ENCODE measurements at regions not wholly inside any gene's neighbourhood (a gene's known extent, or its start where the extent isn't known, plus 50 kb on each side); places are given as distances from the start of the nearest gene placed in this dataset.
"Not testable (repeated sequence)": the region's sequence is repeated elsewhere in the genome, so short reads cannot be mapped to it uniquely, and the experiment has no call there.

DNA sequence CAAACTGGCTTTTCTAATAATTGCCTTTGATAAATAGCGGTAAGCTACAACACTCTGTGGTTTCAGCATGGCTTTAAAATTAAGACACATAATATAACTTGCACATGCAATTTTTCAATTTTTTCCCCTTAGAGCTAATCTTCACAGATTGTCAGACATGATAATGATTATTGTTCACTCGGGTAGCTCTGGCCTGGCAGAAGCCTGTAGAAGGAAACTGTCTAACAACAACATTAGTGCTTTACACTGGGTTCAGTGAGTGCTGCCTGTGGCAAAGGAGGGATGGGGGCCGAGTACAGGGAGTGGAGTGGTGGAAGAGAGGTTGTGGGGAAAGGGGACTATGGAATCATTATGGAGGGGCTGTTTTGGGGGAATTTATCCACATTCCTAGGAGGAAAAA is 67.2 kb upstream of the AUTS2 start:
- Histone ChIP-seq H3K27me3 (replicated peaks; ENCODE audit: control insufficient read depth, insufficient read depth, low read length) (no peaks in the 10 kb centered on the region; the same call in 1 of the 2 replicates), H3K36me3 (ENCODE audit: control insufficient read depth, insufficient read depth, low read length) (no peaks in the 10 kb centered on the region), H3K4me3 (replicated peaks; ENCODE audit: low read depth, low read length) (no peak overlapping the region)
- no peak for DNase-seq (ENCODE audit: extremely low read depth, insufficient read length)
- TF ChIP-seq, protein P1, sequence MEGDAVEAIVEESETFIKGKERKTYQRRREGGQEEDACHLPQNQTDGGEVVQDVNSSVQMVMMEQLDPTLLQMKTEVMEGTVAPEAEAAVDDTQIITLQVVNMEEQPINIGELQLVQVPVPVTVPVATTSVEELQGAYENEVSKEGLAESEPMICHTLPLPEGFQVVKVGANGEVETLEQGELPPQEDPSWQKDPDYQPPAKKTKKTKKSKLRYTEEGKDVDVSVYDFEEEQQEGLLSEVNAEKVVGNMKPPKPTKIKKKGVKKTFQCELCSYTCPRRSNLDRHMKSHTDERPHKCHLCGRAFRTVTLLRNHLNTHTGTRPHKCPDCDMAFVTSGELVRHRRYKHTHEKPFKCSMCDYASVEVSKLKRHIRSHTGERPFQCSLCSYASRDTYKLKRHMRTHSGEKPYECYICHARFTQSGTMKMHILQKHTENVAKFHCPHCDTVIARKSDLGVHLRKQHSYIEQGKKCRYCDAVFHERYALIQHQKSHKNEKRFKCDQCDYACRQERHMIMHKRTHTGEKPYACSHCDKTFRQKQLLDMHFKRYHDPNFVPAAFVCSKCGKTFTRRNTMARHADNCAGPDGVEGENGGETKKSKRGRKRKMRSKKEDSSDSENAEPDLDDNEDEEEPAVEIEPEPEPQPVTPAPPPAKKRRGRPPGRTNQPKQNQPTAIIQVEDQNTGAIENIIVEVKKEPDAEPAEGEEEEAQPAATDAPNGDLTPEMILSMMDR (IDR thresholded peaks at IDR 0.05; ENCODE audit: insufficient read depth, low read length, poor library complexity, severe bottlenecking) = no peak

DNA sequence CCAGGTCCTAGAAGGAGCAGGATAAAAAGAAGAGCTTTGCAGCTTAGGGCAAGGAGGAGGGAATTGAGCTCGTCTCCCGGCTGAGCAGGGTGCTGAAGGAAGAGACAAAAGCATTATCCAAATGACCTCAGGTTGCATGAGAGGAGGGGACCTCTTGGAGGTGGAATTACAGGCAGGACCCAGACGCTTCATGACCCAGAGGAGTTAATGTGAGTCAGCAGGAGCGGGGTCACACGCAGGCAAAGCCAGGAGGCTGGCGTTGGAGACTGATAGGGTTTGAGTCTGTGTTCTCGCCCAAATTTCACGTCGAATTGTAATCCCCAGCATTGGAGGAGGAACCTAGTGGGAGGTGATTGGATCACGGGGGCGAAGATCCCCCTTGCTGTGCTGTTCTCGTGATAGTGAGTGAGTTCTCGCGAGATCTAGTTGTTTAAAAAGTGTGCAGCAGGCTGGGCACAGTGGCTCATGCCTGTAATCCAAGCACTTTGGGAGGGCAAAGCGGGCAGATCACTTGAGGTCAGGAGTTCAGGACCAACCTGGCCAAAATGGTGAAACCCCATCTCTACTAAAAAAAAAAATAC is 63.7 kb upstream of the AUTS2 start:
- H3K27me3 ChIP-seq (replicated peaks; ENCODE audit: control insufficient read depth, insufficient read depth, low read length) = no peaks in the 10 kb centered on the region; the same call in 1 of the 2 replicates
- TF ChIP-seq, protein P1 (IDR thresholded peaks at IDR 0.05; ENCODE audit: insufficient read depth, low read length, poor library complexity, severe bottlenecking) = no peak
- no peak for DNase-seq (ENCODE audit: extremely low read depth, insufficient read length)
- H3K4me3 ChIP-seq (replicated peaks; ENCODE audit: low read depth, low read length) = no peak overlapping the region
- H3K36me3 ChIP-seq (ENCODE audit: control insufficient read depth, insufficient read depth, low read length) = no peaks in the 10 kb centered on the region

DNA sequence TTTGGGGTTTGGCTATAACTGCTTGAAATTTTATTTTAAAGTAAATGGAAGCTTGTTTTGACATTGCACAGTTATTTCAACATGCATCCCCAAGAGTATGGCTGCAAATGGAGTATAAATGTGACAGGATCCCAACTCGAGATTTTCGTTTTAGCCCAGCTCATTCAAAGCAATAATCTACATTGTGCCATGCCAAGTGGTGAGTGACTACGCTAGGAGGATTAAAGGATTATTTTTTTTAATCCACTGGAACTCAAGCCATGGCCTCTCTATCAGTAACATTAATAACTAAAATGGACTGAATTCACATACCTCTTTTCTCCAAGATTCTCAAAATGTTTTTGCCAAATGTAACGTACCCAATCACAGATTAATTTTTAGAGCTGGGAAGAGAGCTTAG is 60.6 kb upstream of the AUTS2 start:
- Histone ChIP-seq H3K27me3 (replicated peaks; ENCODE audit: control insufficient read depth, insufficient read depth, low read length) (no peaks in the 10 kb centered on the region), H3K4me3 (replicated peaks; ENCODE audit: low read depth, low read length) (no peak overlapping the region), H3K36me3 (ENCODE audit: control insufficient read depth, insufficient read depth, low read length) (no peaks in the 10 kb centered on the region)
- TF ChIP-seq, protein P1 (IDR thresholded peaks at IDR 0.05; ENCODE audit: insufficient read depth, low read length, poor library complexity, severe bottlenecking) = no peak
- DNase-seq (ENCODE audit: extremely low read depth, insufficient read length) = no peak

DNA sequence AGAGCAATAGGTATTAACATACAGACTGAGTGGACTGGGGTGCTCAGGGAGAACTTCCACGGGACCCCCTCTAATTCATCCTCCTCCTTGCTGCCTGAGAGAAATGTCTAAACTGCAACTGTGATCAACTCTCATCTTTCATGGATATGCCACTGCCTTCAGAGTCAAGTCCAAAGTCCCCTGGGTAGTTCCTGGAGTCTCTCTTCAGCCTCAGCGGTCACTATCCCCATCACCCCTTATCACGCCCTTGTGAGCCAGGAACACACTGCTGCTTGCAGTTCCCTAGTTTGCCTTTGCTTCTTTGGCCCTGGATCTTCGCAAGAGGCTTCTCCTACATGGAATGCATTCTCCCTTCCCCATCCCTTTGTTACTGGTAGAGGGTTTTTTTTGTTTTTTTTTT is 58.7 kb upstream of the AUTS2 start:
- Histone ChIP-seq H3K36me3 (ENCODE audit: control insufficient read depth, insufficient read depth, low read length) (no peaks in the 10 kb centered on the region), H3K4me3 (replicated peaks; ENCODE audit: low read depth, low read length) (no peak overlapping the region), H3K27me3 (replicated peaks; ENCODE audit: control insufficient read depth, insufficient read depth, low read length) (no peaks in the 10 kb centered on the region)
- TF ChIP-seq, protein P1 (IDR thresholded peaks at IDR 0.05; ENCODE audit: insufficient read depth, low read length, poor library complexity, severe bottlenecking) = no peak
- no peak for DNase-seq (ENCODE audit: extremely low read depth, insufficient read length)

DNA sequence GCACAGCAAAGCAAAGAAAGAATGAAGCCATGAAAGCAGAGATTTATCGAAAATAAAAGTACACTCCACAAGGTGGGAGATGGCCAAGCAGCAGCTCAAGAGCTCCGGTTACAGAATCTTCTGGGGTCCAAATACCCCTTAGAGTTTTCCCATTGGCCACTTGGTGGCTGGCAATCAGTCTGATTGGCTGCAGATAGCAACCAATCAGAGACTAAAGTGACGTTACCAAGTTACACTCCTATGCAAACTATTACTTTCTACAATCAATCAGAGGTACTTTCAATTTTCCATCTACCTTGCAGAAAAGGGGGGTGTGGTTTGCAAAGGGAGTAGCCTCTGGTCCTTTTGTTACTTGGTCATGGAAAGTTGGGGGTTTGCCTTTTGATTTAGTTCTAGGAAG is 58.0 kb upstream of the AUTS2 start:
- Histone ChIP-seq H3K4me3 (replicated peaks; ENCODE audit: low read depth, low read length) (no peak overlapping the region), H3K36me3 (ENCODE audit: control insufficient read depth, insufficient read depth, low read length) (no peaks in the 10 kb centered on the region), H3K27me3 (replicated peaks; ENCODE audit: control insufficient read depth, insufficient read depth, low read length) (no peaks in the 10 kb centered on the region)
- TF ChIP-seq, protein P1 (IDR thresholded peaks at IDR 0.05; ENCODE audit: insufficient read depth, low read length, poor library complexity, severe bottlenecking) = no peak
- DNase-seq (ENCODE audit: extremely low read depth, insufficient read length) = no peak

DNA sequence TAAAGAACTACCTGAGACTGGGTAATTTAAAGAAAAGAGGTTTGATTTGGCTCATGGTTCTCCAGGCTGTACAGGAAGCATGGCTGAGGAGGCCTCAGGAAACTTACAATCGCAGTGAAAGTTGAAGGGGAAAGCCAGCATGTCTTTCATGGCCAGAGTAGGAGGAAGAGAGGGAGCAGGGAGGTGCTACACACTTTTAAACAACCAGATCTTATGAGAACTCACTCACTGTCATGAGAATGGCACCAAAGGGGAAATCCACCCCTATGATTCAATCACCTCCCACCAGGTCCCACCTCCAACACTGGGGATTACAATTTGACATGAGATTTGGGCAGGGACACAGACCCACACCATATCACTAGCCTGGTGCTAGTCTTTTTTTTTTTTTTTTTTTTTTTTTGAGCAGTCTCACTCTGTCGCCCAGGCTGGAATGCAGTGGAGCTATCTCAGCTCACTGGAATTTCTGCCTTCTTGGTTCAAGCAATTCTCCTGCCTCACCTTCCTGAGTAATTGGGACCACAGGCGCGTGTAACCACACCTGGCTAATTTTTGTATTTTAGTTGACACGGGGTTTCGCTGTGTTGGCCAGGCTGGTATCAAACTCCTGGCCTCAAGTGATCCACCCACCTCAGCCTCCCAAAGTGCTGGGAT is 56.4 kb upstream of the AUTS2 start:
- DNase-seq (ENCODE audit: extremely low read depth, insufficient read length); H3K4me3 ChIP-seq (replicated peaks; ENCODE audit: low read depth, low read length): not testable (repeated sequence)

More for the DNA sequence above, 56.4 kb upstream of the AUTS2 start:
- not testable (repeated sequence) for H3K36me3 ChIP-seq (ENCODE audit: control insufficient read depth, insufficient read depth, low read length); H3K27me3 ChIP-seq (replicated peaks; ENCODE audit: control insufficient read depth, insufficient read depth, low read length)

All from GM06990 (cell line).